Ishikawa (cell line): ENCODE measurements at regions not wholly inside any gene's neighbourhood (a gene's known extent, or its start where the extent isn't known, plus 50 kb on each side); places are given as distances from the start of the nearest gene placed in this dataset.

Experiments used
- EP300 ChIP-seq: IDR thresholded peaks from 2 replicates; pipeline ENCODE4 v1.6.1; 2012; ENCODE audit warnings: borderline replicate concordance
- TCF12 ChIP-seq: IDR thresholded peaks from 2 replicates; pipeline ENCODE4 v1.6.1; 2012; ENCODE audit warnings: low read depth

GRCh38 chr4:124044330-124044729, 647.7 kb downstream of the SPRY1 start:
- TF ChIP-seq EP300 (no peak), TCF12 (no peak)
